Ascending aorta (tissue), 2 donors: ENCODE measurements at regions not wholly inside any gene's neighbourhood (a gene's known extent, or its start where the extent isn't known, plus 50 kb on each side); places are given as distances from the start of the nearest gene placed in this dataset.

ENCODE experiments used
- DNase-seq, 2 donors: peaks; one replicate each; pipeline ENCODE4 v3.0.0-alpha.2; 2019; ENCODE audit warnings: low spot score in 2 of 2
- H3K27ac ChIP-seq, 2 donors: fragments of 200-600 bp; sonication (generic); one replicate each; pipeline ENCODE4 v1.5.1; 2016 to 2017; ENCODE audit warnings: mild to moderate bottlenecking in 1 of 2
- H3K27me3 ChIP-seq: fragments of 200-600 bp; sonication (generic); one replicate; pipeline ENCODE4 v1.5.1; 2017
- H3K36me3 ChIP-seq, 2 donors: fragments of 200-600 bp; sonication (generic); one replicate each; pipeline ENCODE4 v1.5.1; 2016
- H3K4me1 ChIP-seq, 2 donors: fragments of 200-600 bp; sonication (generic); one replicate each; pipeline ENCODE4 v1.5.1; 2016 to 2017; ENCODE audit warnings: mild to moderate bottlenecking in 1 of 2
- H3K4me3 ChIP-seq, 2 donors: fragments of 200-600 bp; sonication (generic); one replicate each; pipeline ENCODE4 v1.5.1; 2016 to 2017; ENCODE audit warnings: mild to moderate bottlenecking in 1 of 2
- H3K9me3 ChIP-seq, 2 donors: fragments of 200-600 bp; sonication (generic); one replicate each; pipeline ENCODE4 v1.5.1; 2016
- CTCF ChIP-seq, 3 experiments: fragments of 200-600 bp in 2 of 3; fragments of 450-650 bp in 1 of 3; sonication (generic) in 2 of 3; IDR thresholded peaks; one replicate each; pipeline ENCODE4 v1.5.1; 2016 to 2019; ENCODE audit warnings: antibody characterized with exemption in 3 of 3, mild to moderate bottlenecking in 1 of 3, moderate library complexity in 1 of 3
- intact Hi-C: fragments of 100-400 bp; cut with DNase I; formaldehyde crosslinking; loops from one replicate; pipeline ENCODE4 v1.15.1; 2023

- Histone ChIP-seq H3K4me1 (no peaks in the 10 kb centered on the region), H3K36me3 (no peaks in the 10 kb centered on the region), H3K9me3 (no peaks in the 10 kb centered on the region), H3K4me3 (no peak overlapping the region), H3K27me3 (no peaks in the 10 kb centered on the region), H3K27ac (no peak overlapping the region)
- DNase-seq: no peak
- intact Hi-C loops: no loop called here
- TF ChIP-seq CTCF (IDR thresholded peaks at IDR 0.05): no peak
Observed at GRCh38 chr3:146679995-146680394, 74.8 kb upstream of the PLSCR5 start.

GRCh38 chr3:146679191-146679590, 74.0 kb upstream of the PLSCR5 start:
- no peaks in the 10 kb centered on the region for H3K4me1 ChIP-seq
- intact Hi-C loops: no loop called here
- no peaks in the 10 kb centered on the region for H3K9me3 ChIP-seq
- TF ChIP-seq CTCF (IDR thresholded peaks at IDR 0.05): no peak
- no peak overlapping the region for H3K27ac ChIP-seq
- no peaks in the 10 kb centered on the region for H3K36me3 ChIP-seq
- H3K4me3 ChIP-seq: no peak overlapping the region
- H3K27me3 ChIP-seq: no peaks in the 10 kb centered on the region
- DNase-seq: no peak

GRCh38 chr3:146672941-146673340, 67.8 kb upstream of the PLSCR5 start:
- DNase-seq: no peak
- no peaks in the 10 kb centered on the region for H3K27me3 ChIP-seq
- no peaks in the 10 kb centered on the region for H3K4me1 ChIP-seq
- intact Hi-C loops: no loop called here
- no peak overlapping the region for H3K27ac ChIP-seq
- no peaks in the 10 kb centered on the region for H3K9me3 ChIP-seq
- no peaks in the 10 kb centered on the region for H3K36me3 ChIP-seq
- TF ChIP-seq CTCF (IDR thresholded peaks at IDR 0.05): no peak
- no peak overlapping the region for H3K4me3 ChIP-seq

- Histone ChIP-seq H3K27ac (no peak overlapping the region), H3K36me3 (no peaks in the 10 kb centered on the region), H3K4me1 (no peaks in the 10 kb centered on the region), H3K4me3 (no peak overlapping the region), H3K9me3 (peaks cover 0 to 5% of the 10 kb centered on the region in 2 donors), H3K27me3 (no peaks in the 10 kb centered on the region)
- no peak for DNase-seq
- TF ChIP-seq CTCF (IDR thresholded peaks at IDR 0.05): no peak
- intact Hi-C loops: no loop called here
Observed at GRCh38 chr3:146664403-146664802, 59.3 kb upstream of the PLSCR5 start.

- Histone ChIP-seq H3K9me3 (peaks cover 0 to 10% of the 10 kb centered on the region in 2 donors), H3K4me1 (no peaks in the 10 kb centered on the region), H3K27ac (no peak overlapping the region), H3K4me3 (no peak overlapping the region), H3K27me3 (no peaks in the 10 kb centered on the region), H3K36me3 (no peaks in the 10 kb centered on the region)
- intact Hi-C loops: no loop called here
- TF ChIP-seq CTCF (IDR thresholded peaks at IDR 0.05): no peak
- DNase-seq: no peak
Observed at GRCh38 chr3:146658841-146659240, 53.7 kb upstream of the PLSCR5 start.

- H3K27ac ChIP-seq: no peak overlapping the region
- no peaks in the 10 kb centered on the region for H3K4me1 ChIP-seq
- no peak for TF ChIP-seq CTCF (IDR thresholded peaks at IDR 0.05)
- intact Hi-C loops: no loop called here
- DNase-seq: no peak
- no peak overlapping the region for H3K4me3 ChIP-seq
- peaks cover 0 to 10% of the 10 kb centered on the region in 2 donors for H3K9me3 ChIP-seq
- no peaks in the 10 kb centered on the region for H3K27me3 ChIP-seq
- H3K36me3 ChIP-seq: no peaks in the 10 kb centered on the region
Observed at GRCh38 chr3:146655333-146655996, 50.3 kb upstream of the PLSCR5 start.
